Dermis microvascular lymphatic vessel endothelial cell (primary cell): ENCODE measurements at regions not wholly inside any gene's neighbourhood (a gene's known extent, or its start where the extent isn't known, plus 50 kb on each side); places are given as distances from the start of the nearest gene placed in this dataset.
"Not testable (repeated sequence)": the region's sequence is repeated elsewhere in the genome, so short reads cannot be mapped to it uniquely, and the experiment has no call there.

Experiments used
- DNase-seq, 2 donors: peaks; one replicate each; pipeline versions ENCODE4 v3.0.0 to v3.0.0-alpha.2; 2010; ENCODE audit warnings: low read depth in 2 of 2

DNA sequence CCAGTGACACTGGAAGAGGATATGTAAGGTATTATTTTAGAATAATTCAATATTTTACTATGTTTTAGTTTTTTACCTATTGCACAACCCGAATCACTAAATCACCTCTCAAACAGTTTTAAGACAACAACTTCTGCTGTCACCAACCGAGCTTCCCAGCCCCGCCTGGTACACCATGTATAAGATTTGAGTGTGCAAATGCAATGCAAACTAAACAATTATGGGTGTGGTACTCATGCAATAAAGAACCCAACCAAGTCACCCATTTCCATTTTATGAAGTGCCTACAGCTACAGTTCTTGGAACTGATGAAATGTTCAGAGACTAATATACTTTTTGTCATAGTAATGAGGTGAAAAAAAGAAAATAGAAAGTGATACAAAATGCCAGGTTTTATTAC is 256.2 kb downstream of the TAFA4 start:
- no peak for DNase-seq

DNA sequence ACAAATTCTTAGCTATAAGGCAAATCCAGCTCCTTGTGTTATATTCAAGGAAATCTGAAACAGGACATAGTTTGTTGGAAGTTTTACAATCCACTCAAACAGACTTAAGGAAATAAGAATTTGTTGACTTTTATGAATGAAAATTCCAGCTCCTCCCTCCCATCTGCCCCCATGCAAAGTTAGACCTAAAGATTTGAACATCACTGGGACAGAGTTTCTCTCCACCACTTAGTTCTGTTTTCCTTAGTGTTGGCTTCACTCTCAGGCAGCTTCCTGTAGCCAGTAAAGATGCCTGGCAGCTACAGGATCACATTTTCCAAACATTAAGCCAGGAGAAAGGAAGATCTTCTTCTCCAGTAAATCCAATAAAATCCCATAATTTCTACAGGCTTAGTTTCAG is 265.0 kb downstream of the TAFA4 start:
- no peak for DNase-seq

DNA sequence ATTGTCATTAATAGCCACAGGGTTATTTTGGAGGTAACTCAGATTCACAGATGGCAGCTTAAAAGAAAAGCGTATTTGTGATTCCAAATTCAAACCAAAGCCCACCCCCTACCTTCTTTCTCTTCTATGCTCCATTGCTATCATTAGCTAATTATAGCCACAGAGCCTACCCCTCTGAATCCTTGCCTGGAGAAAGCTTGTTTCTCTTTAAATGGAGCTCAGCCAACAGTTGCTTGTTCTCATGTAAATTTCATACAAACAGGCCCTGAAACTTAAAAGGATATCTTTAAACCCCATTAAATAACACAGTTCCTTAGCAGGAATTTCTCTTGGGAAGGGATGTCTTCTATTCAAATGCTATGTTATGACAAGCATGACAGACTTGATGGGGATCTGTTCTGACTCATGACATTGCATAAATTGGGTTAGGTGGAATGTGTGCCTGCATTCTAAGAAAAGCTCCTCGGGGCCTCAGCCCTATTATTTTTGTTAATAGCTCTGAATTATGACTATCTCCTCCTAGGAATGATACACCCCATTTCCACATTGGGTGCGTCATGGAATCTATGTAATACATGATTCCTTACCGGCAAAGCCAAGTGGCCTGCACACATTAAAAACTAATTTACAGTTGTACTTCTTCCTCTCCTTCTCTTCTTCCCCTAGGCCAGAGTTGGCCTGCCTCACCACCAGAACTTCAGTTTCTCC is 265.8 kb downstream of the TAFA4 start:
- DNase-seq, result no peak

DNA sequence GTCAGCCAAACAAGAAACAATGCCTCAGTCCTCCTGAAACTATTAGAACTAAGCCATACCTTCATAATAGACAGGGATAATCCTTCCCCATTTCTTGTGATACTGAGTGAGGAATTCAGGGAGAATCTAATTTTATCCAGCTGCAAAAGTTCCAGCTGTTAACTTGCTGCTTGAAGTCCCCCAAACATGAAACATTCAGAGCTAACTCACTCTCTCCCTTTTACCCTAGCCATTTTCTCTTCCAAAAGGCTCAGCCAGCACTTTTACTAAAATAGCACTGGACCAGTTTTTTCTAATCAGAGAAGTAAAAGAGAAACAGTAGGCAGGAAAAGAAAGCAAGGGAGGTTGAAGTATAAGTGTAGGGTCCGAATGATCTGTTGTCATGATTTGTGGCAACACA is 268.1 kb downstream of the TAFA4 start:
- DNase-seq, result no peak

DNA sequence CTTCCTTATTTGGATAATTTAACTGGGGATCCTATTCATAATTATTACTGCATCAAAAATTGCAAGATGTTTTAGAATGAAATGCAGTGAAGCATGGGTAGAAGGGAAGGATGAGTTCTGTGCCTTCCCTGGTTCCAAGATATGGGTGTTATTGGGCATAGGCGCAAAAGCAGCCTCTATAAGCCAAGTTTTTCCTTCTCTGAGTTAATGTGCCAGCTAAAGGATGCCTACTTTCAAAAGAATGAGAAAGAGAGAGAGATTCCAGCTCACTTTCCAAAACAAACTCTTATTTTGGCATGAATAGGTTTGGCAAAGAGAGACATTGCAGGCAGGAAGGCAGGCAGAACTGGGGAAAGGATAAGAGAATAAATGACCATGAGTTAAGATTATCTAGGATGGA is 270.2 kb downstream of the TAFA4 start:
- no peak for DNase-seq

DNA sequence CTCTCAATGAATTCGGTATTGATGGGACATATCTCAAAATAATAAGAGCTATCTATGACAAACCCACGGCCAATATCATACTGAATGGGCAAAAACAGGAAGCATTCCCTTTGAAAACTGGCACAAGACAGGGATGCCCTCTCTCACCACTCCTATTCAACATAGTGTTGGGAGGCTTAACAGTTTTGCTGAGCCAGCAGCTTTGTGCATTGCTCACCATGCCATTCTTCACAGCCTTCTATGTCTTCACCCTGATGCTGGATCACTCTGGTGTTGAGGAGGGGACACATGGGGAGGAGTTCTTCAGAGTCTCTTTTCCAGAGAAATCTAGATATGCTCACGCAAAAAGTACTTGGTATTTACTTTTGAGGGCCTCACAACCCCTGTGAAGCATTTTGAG is 281.7 kb downstream of the TAFA4 start:
- not testable (repeated sequence) for DNase-seq

DNA sequence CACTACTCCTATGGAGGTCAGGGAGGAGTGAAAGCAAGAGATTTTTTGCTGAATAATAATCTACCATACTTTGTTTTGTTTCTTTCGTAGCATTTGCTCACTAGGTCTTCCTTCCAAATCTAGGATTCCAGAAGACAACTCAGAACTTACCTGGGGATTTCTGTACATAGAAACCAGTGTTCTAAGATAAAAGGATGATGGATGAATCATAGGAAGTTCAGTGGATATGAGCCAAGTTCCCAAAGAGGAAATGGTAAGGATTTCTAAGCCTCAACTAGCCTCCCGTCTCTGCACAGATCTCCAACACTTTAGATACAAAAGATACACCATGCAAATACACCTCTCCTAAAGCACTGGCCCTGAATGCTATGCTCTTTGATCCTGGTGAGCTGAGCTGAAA is 283.9 kb downstream of the TAFA4 start:
- DNase-seq, result no peak

DNA sequence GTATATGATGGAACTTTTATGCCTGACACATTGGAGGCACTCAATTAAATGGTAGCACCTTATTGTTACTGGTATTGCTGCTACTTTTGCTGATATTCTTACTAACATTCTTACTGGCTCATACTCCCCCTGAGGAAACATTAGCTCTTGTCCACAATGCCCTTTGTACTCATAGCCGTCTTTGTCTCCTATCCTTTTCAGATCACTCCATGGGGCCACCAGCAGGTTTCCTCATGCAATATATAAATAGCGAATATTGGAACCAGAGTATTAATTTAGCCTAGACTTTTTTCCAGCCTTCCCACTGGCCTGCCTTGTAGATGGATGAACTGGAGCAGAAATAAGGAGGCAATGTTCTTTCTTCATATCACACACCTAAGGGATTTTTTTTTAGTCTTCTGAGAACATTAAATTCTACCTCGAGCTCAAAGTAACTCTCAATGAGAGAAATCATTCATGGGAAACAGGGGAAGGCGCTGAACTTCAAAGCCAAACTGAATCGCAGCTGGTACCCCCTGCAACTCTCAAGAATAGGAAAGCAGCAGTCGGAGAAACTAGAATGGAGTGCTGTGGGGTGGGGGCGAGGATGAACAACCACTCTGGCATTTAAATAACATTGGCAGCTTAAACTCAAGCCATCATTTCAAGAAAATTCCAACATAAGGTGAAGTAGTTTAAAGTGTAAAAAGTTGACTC is 300.3 kb downstream of the TAFA4 start:
- DNase-seq, result no peak

DNA sequence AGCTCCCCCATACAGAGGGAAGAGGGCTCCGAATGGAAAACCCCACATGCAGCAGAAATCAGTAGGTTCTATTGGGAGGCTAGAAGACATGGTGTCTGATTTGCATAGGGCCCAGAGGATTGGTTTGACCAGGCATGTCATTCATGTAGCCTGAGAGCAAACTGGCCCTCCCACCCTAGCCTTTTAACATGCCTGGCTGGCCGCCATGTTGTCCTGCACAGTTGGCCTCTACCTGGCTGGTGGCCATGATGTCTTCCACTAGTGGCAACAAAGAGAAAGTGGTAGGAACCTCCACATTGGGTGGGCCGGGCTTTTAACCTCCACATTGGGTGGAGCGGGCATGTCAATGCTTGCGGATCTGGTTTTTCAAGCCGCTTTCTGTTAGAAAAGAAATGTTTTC is 312.1 kb downstream of the TAFA4 start:
- no peak for DNase-seq

DNA sequence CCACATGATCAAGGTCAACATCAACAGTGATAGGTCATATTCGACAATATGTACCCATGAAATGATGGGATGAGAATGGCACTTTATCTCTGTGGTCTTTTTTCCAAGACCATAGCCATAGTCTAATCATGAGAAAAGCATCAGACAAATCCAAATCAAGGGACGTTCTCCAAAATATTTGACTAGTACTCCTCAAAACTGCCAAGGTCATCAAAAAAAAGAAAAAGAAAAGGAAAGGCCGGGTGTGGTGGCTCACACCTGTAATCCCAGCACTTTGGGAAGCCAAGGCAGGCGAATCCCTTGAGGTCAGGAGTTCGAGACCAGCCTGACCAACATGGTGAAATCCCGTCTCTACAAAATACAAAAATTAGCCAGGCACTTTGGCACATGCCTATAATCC is 318.3 kb downstream of the TAFA4 start:
- no peak for DNase-seq

DNA sequence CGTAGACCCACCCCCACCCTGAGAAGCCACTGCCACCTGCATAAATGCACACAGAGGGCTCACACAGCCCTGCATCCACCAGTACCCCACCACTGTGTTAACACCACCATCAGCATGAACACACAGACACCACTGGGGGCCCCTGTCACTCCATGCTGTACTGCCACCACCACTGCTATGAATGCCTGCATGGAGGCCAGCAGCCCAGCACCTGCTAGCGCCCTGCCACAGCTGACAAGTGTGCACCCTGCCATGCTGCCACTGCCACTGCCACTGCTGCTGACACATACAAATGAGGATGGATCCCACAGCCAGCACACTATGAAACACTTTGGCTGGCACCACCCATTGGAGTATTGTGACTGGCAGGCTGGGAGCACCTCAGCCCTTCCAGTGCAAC is 361.0 kb downstream of the TAFA4 start:
- no peak for DNase-seq

DNA sequence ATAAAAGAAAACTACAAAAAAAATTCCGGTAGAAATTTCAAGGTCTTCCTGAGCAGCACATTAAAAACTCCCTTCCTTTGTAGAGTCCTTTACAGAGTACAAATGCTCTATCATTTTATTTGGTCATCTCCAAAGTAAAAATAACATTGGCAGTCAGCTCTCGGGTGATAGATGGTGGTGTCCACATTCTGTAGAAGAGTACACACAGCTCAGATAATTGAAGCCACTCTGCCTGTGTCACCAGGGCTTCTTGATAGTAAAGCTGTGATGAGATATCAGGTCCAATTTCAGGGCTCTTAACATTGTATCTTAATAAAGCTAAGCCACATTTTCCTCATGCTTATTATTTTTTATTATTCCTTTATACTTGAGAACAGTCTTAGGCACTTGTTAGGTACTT is 371.6 kb downstream of the TAFA4 start:
- no peak for DNase-seq

DNA sequence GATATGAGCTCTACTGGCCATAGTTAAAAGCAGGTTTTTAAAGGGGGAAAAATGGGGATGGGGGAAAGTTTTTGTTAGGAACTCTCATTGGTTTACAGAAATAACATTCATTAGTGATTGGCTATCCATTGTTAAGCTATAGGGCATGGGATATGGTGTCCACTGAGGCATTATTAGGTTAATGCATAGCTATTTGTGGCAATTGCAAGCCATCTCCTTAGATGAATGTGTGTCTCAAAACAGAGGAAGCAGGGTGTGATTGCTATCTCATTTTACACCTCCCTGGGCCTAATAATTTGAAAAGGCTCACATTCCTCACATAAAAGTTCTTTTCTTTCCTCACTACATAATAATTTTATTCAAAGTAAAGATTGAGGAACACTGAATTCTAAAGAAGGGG is 396.6 kb downstream of the TAFA4 start:
- DNase-seq, result no peak

DNA sequence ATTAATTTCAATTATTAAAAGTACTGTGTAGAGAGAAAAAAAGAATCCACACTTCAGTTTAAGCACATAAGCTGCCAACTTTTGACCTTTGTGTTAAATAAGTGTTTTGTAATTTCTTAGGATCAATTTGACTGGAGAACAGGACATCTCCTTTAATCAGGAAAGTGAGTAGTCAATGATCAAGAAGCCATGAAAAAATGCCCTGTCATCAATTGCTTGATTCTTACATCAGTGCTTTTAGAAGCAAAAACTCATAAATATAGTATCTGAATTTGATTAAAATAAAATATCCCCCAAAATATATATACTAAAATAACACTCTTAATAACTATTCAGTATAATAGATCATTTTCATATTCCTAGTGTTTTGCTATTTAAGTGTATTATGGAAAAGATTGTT is 409.0 kb downstream of the TAFA4 start:
- DNase-seq, result no peak

DNA sequence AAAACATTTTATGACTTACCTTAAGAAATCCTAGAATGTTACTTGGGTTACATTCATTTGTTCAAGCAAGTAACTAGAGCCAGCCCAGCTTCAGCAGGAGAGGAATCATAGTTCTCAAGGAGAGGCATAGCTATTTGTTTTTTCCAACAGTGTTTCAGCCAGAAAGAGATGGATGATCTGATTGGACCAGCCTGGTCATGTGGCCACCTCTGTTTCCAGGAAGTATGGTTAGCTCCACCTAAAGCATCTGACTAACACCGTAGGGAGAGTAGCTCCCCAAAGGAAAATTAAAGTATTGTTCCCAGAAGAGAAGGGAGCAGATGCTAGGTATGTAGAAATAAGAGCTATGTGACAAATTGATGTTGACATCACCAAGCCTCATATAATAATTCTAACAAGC is 417.1 kb downstream of the TAFA4 start:
- DNase-seq, result no peak

DNA sequence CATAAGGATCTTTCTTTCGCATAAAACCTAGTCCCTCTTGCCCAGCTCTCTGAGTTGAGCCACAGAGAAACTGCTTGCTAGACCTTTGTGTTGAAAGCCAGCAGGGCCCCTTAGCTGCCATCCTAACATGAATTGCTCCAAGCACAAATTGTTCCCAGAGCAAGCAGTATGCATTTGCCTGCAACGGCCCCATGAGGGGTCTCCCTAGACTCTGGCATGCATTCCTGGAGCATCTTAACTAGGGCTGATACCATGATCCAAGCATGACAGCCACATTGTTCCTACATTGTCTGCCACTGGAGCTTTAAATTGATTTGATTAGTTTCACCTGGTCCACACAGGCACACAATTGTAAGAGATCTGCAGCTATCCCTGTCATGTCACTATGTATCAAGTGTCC is 428.1 kb downstream of the TAFA4 start:
- DNase-seq, result no peak

DNA sequence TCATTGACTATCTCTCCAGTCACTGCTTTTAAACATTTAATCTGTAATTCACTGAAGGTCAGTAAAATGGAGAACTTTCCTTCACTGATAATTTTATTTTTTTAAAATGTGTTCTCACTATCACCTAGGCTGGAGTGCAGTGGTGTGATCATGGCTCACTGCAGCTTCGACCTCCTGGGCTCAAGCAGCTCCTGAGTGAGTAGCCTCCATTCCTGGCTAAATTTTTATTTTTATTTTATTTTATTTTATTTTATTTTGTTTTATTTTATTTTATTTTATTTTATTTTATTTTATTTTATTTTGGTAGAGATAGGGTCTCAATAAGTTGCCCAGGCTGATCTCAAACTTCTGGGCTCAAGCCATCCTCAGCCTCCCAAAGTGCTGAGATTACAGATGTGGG is 446.5 kb downstream of the TAFA4 start:
- not testable (repeated sequence) for DNase-seq

DNA sequence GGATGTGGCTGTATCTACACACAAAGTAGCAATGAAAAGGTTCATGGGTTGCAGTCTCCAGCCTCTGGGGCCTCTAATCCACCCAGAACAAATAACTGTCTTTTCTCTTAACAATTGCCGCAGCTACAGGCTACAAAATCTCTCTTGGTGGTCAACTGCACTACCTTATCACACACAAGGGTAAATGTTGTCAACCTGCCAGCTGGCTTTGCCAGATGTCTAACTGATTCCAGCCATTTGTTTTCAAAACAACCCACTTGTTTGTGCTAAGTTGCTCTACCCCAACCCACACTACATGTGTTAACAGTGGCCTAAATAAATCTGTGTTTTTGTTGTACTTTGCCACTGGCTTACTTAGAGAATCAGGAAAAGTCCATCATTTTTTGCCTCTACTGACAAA is 447.3 kb downstream of the TAFA4 start:
- DNase-seq, result no peak

DNA sequence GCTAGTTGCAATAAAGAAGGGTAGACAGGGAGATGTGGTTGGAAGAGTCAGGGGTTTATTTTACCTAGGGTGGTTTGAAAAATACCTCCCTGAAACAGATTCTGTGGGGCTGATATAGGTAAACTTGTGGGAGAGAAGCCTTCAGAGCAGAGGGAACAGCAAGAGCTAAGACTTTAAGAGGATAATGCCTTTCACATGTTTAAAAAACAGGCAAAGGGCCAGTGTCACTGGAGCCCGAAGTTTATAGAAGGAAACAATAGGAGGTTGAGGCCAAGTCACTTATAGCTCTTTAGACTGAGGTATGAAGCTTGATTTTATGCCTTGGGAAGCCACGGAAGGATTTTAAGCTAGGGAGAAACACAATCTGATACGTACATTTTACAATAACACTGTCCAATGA is 448.7 kb downstream of the TAFA4 start:
- no peak for DNase-seq

DNA sequence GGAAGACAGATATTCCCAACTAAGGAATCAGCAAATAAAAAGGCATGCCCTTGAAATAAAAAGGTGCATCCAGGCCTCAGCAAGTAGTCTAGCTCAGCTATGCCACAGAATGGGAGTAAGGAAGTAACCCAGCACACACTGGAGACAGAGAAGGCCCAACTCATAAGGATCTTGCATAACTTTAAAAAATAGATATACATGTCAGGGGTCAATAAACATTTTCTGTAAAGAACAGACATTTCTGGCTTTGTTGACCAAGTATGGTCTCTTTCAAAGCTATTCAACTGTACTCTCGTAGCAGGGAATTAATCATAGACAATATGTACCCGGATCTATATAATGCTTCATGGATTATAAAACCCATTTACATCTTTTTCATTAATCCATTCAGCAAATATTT is 449.3 kb downstream of the TAFA4 start:
- no peak for DNase-seq

DNA sequence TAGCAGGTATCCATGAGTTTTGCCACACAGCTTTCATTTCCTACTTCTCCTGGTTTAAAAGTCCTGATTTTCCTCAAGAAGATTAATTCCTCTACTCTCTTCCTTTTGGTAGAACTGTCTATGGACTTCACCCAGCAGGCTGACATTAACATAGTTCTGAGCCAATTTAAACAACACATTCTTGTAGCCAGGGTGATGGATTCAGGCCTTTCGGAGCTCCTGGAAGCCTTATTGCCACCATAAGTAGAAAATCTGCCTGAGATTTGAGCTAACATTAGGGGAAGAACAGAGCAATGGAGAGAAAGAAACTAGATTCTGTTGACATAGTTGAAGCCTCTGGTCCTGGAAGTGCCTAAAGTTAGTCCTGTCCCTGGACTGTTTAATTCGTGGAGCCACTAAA is 449.8 kb downstream of the TAFA4 start:
- no peak for DNase-seq

DNA sequence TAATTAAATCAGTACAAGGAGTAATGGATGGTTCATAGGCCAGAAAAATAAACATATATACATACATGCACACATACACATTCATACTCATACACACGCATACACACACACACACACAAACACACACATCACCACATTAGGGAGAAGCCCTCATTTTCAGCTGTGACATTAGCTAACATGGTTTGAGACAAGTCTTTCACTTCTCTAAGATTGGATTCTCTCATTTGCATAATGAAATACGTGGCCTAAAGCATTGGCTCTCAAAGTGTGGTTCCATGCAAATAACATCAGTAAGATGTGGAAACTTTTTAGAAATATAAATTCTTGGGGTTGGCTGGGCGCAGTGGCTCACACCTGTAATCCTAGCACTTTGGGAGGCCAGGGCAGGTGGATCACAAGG is 452.6 kb downstream of the TAFA4 start:
- DNase-seq, result no peak

DNA sequence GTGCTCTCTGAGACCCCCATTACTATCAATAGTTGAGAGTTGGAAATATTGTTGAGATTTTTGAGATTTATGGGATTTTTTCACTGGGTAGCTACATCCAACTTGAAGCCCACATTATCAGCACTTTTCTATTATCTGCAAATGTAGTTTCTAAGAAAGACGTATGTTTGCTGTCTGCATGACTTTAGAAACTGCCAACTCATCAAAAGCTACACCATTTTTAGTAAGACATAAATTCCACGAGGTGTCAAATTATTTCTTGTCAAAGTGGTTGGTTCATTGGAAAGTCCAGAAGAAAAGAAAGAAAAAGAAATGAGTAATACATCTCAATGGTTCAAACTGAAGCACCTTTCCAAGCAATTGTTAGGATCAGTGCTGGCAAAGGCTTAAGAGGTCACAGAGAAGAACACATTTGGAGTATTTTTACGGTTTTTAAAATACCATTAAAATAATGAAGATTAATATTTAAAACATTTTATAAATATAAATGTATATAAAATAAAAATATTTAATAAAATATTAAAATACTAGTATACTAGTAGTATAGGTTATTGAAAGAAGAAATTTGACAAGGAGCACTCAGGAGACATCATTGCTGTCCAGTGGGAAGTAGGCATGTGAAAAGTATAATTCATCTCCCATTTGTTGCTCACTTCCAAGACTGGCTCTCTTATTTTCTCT is 463.5 kb downstream of the TAFA4 start:
- DNase-seq, result no peak
